Stimulated activated CD8-positive, alpha-beta memory T cell treated with anti-CD3 and anti-CD28 coated beads, Interleukin-7, amount 100 ng/mL, for 1 hour (primary cell): ENCODE measurements at regions not wholly inside any gene's neighbourhood (a gene's known extent, or its start where the extent isn't known, plus 50 kb on each side); places are given as distances from the start of the nearest gene placed in this dataset.

Experiments used
- DNase-seq, 2 donors: peaks; one replicate each; pipeline ENCODE4 v3.0.0-alpha.2; 2020; ENCODE audit warnings: low read depth in 2 of 2

- no peak for DNase-seq
Observed at GRCh38 chr15:98419173-98419780, 229.1 kb upstream of the IGF1R start.

DNA sequence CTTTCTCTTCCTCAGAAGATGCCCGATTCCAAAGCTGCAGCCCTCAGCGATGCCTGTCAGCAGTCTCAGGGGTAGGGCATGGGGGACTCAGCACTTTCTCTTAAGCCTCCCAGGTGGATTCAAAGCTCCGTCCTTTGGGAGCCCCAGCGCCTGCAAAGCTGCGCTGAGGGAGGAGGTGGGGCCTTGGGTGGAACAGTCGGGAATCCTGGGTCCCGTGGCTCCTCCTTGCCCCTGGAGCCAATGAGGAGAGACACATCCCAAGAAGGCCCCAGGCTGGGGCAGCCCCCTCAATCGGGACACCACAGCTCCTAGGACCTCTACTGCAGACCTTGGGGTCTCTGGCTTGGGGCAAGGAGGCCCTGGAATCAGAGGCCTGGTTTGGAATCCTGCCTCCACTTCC is 227.5 kb upstream of the IGF1R start:
- no peak for DNase-seq

GRCh38 chr15:98421419-98422129 is 226.8 kb upstream of the IGF1R start:
- DNase-seq = peak; percentile 24 to 40

DNA sequence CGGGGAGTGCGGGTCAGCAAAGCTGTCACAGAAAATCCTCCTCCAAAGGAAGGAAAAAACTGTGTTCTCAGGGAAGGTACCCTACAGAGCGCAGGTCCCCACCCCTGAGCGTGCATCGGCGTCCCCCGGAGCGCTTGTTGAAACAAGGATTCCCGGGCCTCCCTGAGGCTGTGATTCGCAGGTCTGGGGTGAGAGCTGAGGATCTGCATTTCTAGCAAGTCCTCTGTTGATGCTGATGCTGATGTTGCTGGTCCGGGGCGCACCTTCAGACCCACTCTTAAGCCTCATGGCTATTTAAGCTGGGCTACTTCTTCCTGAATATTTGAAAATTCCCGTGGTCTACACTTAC is 226.2 kb upstream of the IGF1R start:
- DNase-seq = no peak

DNA sequence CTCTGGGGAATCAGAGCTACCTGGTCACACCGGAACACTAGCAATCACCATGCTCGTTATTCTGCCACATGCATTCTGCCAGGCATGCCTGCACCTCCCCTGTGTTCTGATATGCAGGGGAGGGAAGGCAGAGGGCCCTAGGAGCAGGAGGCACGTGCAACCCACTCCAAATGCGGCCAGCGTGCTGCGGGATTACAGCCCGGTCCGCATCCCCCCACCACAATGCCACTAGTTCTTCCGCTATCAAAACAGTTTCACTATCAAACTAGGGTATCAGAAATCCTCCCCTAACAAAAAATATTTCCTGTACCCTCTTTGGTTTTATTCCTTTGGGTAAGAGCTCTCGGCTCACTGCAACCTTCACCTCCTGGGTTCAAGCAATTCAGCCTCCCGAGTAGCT is 223.2 kb upstream of the IGF1R start:
- DNase-seq = no peak

GRCh38 chr15:98427321-98427720 is 221.0 kb upstream of the IGF1R start:
- no peak for DNase-seq

- peak; percentile 14 to 42 for DNase-seq
Observed at GRCh38 chr15:98428253-98428989, 219.9 kb upstream of the IGF1R start.

- DNase-seq = no peak
Observed at GRCh38 chr15:98431171-98431570, 217.2 kb upstream of the IGF1R start.

- DNase-seq = no peak
Observed at GRCh38 chr15:98433346-98433745, 215.0 kb upstream of the IGF1R start.

DNA sequence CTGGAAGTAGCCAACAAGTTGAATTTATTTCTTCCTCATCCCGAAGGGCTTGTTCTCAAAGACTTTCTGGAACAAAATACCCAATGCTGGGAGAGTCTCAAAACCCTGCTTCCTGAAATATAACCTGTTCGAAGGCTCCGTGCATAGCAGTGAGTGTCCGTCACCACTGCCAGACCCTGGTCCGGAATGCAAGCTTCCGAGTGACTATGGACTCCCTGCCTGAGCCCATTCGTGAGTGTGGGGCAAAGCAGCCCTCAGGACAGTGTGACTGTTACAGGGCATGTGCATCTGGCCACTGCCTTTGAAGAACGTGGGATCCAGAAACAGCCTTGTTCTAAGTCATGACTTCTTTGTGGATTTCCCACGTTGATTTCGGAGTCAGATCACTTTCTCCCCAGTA is 214.5 kb upstream of the IGF1R start:
- DNase-seq = no peak

- DNase-seq = no peak
Observed at GRCh38 chr15:98437752-98438151, 210.6 kb upstream of the IGF1R start.

DNA sequence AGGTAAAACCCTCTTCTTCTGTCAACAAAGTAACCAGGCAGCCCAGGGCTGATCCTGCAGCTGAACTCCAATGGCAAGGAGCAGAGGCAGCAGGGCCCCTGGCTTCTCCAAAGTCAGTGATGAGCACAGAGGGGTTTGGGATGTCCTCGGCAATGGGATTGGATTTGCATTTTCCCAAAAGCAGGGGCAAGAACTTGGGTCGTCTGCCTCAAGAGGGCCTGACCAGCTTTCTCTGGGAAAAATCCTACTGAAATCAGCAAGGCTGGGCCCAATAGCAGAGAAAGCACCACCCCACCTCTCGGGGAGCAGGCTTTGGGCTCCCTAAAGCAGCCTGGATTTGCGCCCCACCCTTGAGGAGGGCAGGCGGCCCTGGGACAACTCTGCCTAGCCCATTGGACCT is 210.0 kb upstream of the IGF1R start:
- no peak for DNase-seq

- no peak for DNase-seq
Observed at GRCh38 chr15:98438907-98439306, 209.4 kb upstream of the IGF1R start.

GRCh38 chr15:98439523-98439942 is 208.8 kb upstream of the IGF1R start:
- no peak for DNase-seq

DNA sequence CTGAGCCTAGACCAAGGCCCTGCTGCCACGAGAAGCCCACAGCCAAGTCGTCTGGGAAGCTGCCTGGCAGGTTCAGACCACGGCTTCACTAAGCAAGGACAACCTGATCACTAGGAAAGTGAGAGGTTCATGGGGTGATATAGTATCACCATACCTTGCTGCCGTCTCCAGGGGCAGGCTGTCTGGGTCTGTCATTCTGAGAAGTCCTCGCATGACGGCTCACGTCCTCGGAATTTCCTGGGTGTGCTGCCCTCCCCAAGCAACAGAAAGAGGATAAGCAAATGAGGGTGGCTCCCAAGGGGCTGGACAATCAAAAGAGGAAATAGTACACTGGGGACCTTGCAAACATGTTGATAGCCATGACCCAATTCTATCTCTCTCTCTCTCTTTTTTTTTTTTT is 207.4 kb upstream of the IGF1R start:
- no peak for DNase-seq

- DNase-seq = no peak
Observed at GRCh38 chr15:98441599-98441998, 206.7 kb upstream of the IGF1R start.

- peak in 1 of 2 donors; percentile 15 for DNase-seq
Observed at GRCh38 chr15:98442379-98442833, 205.9 kb upstream of the IGF1R start.

DNA sequence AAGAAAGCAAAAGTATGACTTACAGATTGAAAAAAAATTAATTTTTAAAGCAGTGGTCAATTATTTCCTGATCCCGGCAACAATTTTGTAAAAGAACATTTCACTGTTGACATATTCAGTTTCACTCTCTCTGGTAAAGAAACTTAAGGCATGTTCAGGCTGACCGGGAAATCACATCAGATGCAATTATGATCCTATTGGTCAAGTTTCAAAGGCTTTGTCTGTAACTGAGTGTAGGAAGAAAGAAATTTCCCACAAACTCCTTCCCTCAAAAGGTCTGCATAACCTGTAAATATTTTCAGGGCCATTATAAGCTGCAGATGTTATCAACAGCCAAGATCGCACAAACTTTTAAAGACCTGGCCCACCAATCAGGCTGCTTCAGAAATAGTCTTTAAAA is 205.4 kb upstream of the IGF1R start:
- no peak for DNase-seq

- no peak for DNase-seq
Observed at GRCh38 chr15:98443526-98443925, 204.8 kb upstream of the IGF1R start.

DNA sequence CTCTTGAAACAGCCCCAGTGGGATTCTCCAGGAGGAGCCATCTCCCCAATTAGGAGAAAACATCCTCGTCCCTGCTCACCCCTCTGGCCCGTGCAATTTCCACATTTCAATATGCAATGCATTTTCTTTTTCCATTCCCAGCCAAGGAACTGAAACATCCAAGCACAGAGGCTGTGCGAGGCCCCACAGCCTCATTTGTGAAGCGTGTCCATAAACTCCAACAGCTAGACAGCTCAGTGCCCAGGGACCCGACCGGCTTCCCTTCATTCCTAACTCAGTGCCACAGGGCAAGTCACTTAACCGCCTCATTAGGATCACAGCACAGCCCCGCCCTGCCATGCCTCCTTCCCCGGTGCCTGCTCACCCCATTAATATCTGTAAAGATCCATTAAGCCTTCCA is 204.2 kb upstream of the IGF1R start:
- DNase-seq = no peak

DNA sequence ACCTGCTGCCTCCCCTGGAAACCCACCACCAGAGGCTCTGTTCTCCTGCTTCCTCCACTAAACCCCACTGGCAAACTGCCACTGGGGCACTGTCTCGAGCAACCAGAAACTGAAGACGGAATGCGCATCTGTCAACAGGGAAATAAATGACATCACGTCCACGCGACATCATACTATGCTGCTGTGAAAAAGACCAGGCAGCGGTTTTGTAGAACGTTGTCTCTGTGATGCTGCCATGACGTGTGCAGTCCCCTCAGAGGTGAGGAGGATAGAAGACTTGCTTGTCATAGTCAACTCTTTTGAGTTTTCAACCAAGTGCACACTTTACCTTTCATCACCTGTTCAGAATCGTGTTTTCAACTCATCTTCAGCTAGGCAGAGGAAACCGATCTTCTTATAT is 203.0 kb upstream of the IGF1R start:
- DNase-seq = no peak

GRCh38 chr15:98446083-98446482 is 202.3 kb upstream of the IGF1R start:
- no peak for DNase-seq

- DNase-seq = no peak
Observed at GRCh38 chr15:98447069-98447468, 201.3 kb upstream of the IGF1R start.
